RWPE1 (cell line): ENCODE measurements at regions not wholly inside any gene's neighbourhood (a gene's known extent, or its start where the extent isn't known, plus 50 kb on each side); places are given as distances from the start of the nearest gene placed in this dataset.
A peak's percentile ranks its signal among the peaks of the same experiment; 100 is the strongest.

ENCODE experiments used
- CTCF ChIA-PET: fragments of 350-600 bp; sonication (Branson Sonifier 250); formaldehyde crosslinking; extraction: SDS; loops from one replicate; lab custom pipeline; 2021; lab: Yijun Ruan, JAX
- POLR2A ChIA-PET: fragments of 400-600 bp; formaldehyde crosslinking; extraction: SDS; loops from one replicate; lab custom pipeline; 2020; ENCODE audit warnings: antibody characterized with exemption; ENCODE audit not compliant: low non-redundant PET; lab: Yijun Ruan, JAX
- DNase-seq: peaks from one replicate; pipeline ENCODE4 v3.0.0; 2012; ENCODE audit warnings: low spot score
- H3K27ac ChIP-seq: fragments of 450-650 bp; 2 replicates; pipeline ENCODE4 v1.5.1; 2017
- TF ChIP-seq, protein P1 (sequence below): fragments of 450-650 bp; conservative IDR thresholded peaks from 2 replicates; pipeline ENCODE4 v1.5.1; 2017; ENCODE audit warnings: low read depth, mild to moderate bottlenecking

DNA sequence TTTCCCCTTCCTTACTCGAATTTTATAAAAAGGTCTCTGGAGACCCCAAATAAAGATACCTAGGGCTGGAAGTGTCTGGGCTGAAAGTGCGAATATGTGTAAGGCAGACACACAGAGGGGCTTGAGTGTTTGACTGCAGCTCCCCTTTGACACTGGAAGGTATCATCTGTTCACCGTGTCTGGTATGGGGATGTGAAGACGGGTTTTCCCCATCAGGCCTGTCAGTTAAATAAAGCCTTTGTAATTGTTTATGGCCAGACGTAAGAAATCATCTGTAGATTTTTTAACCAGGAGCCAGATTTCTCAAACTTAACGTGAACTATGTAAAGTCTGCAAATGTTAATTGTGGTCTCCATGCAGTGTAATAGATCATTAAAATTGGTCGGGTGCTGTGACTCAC, 1173.4 kb downstream of the AMY1C start:
- no peak for DNase-seq
- ChIA-PET POLR2A (no interaction called here), CTCF (no interaction called here)
- TF ChIP-seq, protein P1, sequence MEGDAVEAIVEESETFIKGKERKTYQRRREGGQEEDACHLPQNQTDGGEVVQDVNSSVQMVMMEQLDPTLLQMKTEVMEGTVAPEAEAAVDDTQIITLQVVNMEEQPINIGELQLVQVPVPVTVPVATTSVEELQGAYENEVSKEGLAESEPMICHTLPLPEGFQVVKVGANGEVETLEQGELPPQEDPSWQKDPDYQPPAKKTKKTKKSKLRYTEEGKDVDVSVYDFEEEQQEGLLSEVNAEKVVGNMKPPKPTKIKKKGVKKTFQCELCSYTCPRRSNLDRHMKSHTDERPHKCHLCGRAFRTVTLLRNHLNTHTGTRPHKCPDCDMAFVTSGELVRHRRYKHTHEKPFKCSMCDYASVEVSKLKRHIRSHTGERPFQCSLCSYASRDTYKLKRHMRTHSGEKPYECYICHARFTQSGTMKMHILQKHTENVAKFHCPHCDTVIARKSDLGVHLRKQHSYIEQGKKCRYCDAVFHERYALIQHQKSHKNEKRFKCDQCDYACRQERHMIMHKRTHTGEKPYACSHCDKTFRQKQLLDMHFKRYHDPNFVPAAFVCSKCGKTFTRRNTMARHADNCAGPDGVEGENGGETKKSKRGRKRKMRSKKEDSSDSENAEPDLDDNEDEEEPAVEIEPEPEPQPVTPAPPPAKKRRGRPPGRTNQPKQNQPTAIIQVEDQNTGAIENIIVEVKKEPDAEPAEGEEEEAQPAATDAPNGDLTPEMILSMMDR, result no peak
- H3K27ac ChIP-seq, result no peak overlapping the region

DNA sequence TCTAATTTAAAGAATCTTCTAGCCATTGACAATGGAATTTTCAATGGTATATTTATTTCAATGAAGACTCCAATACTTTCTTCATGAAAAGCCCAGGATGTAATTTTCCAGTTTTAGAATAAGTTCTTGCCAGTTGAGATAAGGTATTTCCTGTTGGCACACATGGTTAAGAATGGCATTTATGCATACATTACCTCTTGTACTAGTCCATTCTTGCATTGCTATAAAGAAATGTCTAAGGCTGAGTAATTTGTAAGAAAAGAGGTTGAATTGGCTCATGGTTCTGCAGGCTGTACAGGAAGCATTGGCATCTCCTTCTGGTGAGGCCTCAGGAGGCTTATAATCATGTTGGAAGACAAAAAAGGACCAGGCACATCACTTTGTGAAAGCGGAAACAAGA, 1179.6 kb downstream of the AMY1C start:
- DNase-seq, result peak; percentile 4
- no peak overlapping the region for H3K27ac ChIP-seq
- TF ChIP-seq, protein P1, result no peak
- POLR2A ChIA-PET, result no interaction called here
- CTCF ChIA-PET, result no interaction called here

DNA sequence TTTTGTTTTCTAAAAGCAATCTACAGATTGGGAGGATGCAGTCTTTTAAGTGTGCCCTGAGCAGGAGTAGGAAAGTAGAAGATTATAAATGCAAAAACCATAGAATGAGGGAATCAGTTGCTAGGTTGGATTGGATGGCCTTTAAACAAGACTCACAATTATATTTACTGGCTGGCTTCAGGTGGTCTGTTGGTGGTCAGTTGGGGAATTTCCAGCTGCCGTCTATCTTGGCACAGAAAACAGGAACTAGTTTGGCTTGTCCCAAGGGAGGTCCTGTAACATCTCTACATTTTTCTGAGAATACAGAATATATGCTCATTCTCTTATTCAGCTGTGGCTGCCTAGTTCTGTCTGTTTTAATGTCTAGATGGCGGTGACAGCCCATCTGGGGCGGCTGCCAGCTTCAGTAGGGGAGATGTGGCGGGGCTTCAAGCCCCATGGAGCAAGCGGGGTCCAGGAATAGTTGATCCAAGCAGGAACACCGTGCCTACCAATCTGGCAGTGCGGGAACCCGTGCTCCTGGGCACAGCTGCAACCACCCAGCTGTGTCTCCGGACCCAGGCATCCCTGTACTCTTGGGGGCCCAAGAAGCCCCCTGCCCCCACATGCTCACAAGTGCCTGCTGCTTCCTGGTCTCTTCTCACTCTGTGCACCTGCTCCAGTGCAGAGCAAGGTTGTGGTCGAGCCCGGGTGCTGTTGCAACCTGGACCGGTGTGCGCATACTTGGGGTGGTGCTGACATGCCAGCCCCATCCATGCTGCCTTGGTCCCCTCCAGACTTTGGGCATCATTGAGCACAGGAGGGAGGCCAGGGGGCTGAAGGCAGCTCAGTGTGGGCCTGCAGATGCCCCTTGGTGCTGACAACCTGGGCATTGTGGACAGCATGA, 1182.6 kb downstream of the AMY1C start:
- H3K27ac ChIP-seq, result no peak overlapping the region
- ChIA-PET POLR2A (no interaction called here), CTCF (no interaction called here)
- TF ChIP-seq, protein P1, result no peak
- no peak for DNase-seq

DNA sequence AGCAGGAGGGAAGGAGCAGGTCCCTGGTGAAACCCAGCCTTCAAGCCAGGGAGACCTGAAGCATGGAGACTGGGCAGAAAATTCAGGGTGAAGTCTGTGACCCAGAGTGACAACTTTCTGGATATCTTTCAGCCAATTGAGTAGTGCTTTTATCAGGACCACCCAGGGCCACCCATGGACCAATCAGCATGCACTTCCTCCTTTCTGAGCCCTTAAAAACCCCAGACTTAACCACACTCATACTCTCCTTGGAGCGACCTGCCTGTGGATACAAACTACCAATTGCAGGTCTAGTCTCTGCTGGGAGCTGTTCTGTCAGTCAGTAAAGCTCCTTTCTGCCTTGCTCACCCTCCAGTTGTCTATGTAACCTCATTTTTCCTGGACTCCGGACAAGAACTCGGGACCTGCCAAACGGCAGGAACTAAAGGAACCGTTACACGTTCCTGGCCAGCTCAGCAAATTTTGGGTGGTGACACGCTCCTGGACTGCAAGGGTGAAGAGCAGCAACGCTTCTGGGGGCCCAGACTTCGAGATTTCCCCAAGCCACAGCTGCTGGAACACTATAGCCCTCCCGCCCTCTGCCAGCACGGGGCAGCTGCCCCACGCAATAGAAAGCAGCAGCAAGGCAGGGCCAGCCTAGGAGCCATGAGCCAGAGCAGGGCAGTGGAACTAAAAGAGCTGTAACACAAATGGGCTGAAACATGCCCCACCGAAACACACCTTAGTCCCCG, 1183.4 kb downstream of the AMY1C start:
- POLR2A ChIA-PET, result no interaction called here
- no peak overlapping the region for H3K27ac ChIP-seq
- CTCF ChIA-PET, result interaction anchor here (0.7 kb wide), 1 partner anchor 797 kb away, joined by 3 read pairs; no protein-coding TSS in a partner anchor
- no peak for DNase-seq
- TF ChIP-seq, protein P1, result no peak

DNA sequence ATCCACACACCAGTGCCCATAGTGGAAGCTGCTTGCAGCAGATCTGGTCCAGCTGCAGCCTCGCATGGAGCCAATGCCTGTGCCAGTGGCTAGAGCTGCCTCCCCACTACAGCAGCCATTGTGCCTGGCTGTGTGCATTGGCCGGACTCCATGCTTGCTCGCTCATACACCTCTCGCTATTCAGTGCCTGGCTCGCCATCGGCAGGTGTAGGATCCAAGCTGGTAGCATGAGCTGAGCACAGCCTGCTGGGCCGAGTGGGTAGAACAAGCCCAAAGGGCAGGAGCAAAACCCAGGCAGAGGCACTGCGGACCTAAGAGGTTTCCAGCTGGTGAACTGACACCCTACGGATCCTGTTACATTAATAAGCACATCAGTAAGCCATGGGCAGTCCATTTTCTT, 1184.1 kb downstream of the AMY1C start:
- CTCF ChIA-PET, result interaction anchor here (0.7 kb wide), 1 partner anchor 798 kb away, joined by 3 read pairs; no protein-coding TSS in a partner anchor
- TF ChIP-seq, protein P1, result no peak

DNA sequence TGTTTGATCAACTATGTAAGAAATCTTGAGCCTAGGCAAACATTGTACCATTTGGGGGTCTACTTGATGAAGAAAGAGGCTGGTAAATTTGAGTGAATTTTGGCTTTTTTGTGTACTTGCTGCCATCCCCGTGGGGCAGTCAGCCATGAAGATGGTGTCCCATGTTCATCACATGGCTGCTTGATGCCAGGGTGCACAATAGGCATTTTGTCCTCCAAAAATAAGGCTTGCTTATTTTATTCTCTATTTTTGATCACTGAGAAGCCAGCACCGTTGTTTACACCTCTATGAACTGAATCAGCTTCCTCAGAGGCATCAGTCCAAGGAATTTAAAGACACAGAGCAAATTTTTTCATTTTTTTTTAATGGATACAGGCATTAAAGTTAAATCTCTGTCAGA, 1195.7 kb downstream of the AMY1C start:
- H3K27ac ChIP-seq, result no peak overlapping the region
- no peak for DNase-seq
- POLR2A ChIA-PET, result no interaction called here
- TF ChIP-seq, protein P1, result no peak
- CTCF ChIA-PET, result no interaction called here

More for the DNA sequence above, 1184.1 kb downstream of the AMY1C start:
- no peak overlapping the region for H3K27ac ChIP-seq
- POLR2A ChIA-PET, result no interaction called here
- no peak for DNase-seq
